ENCODE measurements at regions not wholly inside any gene's neighbourhood (a gene's known extent, or its start where the extent isn't known, plus 50 kb on each side); places are given as distances from the start of the nearest gene placed in this dataset.

- no peaks in the 10 kb centered on the region for H3K9me3 ChIP-seq
- no peaks in the 10 kb centered on the region for H3K27me3 ChIP-seq (replicated peaks in 1 of 7)
- H3K4me3 ChIP-seq, result no peak overlapping the region
- WGBS, 5 donors, result 73 to 83% (median 74%) methylated on average over 2 of the region's 2 CpGs
- intact Hi-C loops (cut with DNase I; ENCODE audit: low total_unique reads), result no loop called here
- DNase-seq, result no peak
- no peak for TF ChIP-seq POLR2A (IDR thresholded peaks at IDR 0.05)
- no peak for TF ChIP-seq CTCF (IDR thresholded peaks at IDR 0.05 in 8 of 11, conservative IDR thresholded peaks at IDR 0.05 in 3 of 11)
- no peaks in the 10 kb centered on the region for H3K4me1 ChIP-seq
- no peak overlapping the region for H3K27ac ChIP-seq
- H3K36me3 ChIP-seq, result no peaks in the 10 kb centered on the region
These were observed 441.1 kb upstream of the TMPO start for GRCh38 chr12:98074286-98074685.

- Histone ChIP-seq H3K36me3 (no peaks in the 10 kb centered on the region), H3K27me3 (replicated peaks in 1 of 7) (no peaks in the 10 kb centered on the region), H3K27ac (no peak overlapping the region), H3K4me3 (no peak overlapping the region), H3K4me1 (no peaks in the 10 kb centered on the region), H3K9me3 (no peaks in the 10 kb centered on the region)
- no peak for TF ChIP-seq POLR2AphosphoS5 (IDR thresholded peaks at IDR 0.05)
- intact Hi-C loops (cut with DNase I; ENCODE audit: low total_unique reads), result no loop called here
- WGBS, 5 donors, result 80 to 85% (median 83%) methylated on average over 5 of the region's 5 CpGs
- DNase-seq, result no peak
These were observed 431.0 kb upstream of the TMPO start for GRCh38 chr12:98084391-98084790.

GRCh38 chr12:98085046-98085755 is 430.2 kb upstream of the TMPO start:
- H3K9me3 ChIP-seq, result no peaks in the 10 kb centered on the region
- intact Hi-C loops (cut with DNase I; ENCODE audit: low total_unique reads), result no loop called here
- no peak for DNase-seq
- no peaks in the 10 kb centered on the region for H3K27me3 ChIP-seq (replicated peaks in 1 of 7)
- no peaks in the 10 kb centered on the region for H3K36me3 ChIP-seq
- no peak overlapping the region for H3K4me3 ChIP-seq
- no peaks in the 10 kb centered on the region for H3K4me1 ChIP-seq
- no peak for TF ChIP-seq CTCF (IDR thresholded peaks at IDR 0.05 in 8 of 11, conservative IDR thresholded peaks at IDR 0.05 in 3 of 11)
- no peak for TF ChIP-seq POLR2A (IDR thresholded peaks at IDR 0.05)
- 24 to 69% (median 49%) methylated on average over 3 of the region's 3 CpGs for WGBS, 5 donors
- no peak overlapping the region for H3K27ac ChIP-seq

- intact Hi-C loops (cut with DNase I; ENCODE audit: low total_unique reads), result no loop called here
- Histone ChIP-seq H3K4me1 (no peaks in the 10 kb centered on the region), H3K36me3 (no peaks in the 10 kb centered on the region), H3K4me3 (no peak overlapping the region), H3K27ac (no peak overlapping the region), H3K9me3 (peaks cover 0 to 9% (median 0%) of the 10 kb centered on the region in 8 donors), H3K27me3 (replicated peaks in 1 of 7) (no peaks in the 10 kb centered on the region)
- DNase-seq, result no peak
- TF ChIP-seq POLR2AphosphoS5 (IDR thresholded peaks at IDR 0.05) (no peak), CTCF (IDR thresholded peaks at IDR 0.05 in 8 of 11, conservative IDR thresholded peaks at IDR 0.05 in 3 of 11) (no peak), POLR2A (IDR thresholded peaks at IDR 0.05) (no peak)
- 42 to 91% (median 83%) methylated on average over 2 of the region's 2 CpGs for WGBS, 5 donors
These were observed 424.7 kb upstream of the TMPO start for GRCh38 chr12:98090731-98091130.

GRCh38 chr12:98096436-98096835 is 419.0 kb upstream of the TMPO start:
- TF ChIP-seq POLR2A (IDR thresholded peaks at IDR 0.05) (no peak), POLR2AphosphoS5 (IDR thresholded peaks at IDR 0.05) (no peak), CTCF (IDR thresholded peaks at IDR 0.05 in 8 of 11, conservative IDR thresholded peaks at IDR 0.05 in 3 of 11) (no peak)
- Histone ChIP-seq H3K9me3 (peaks cover 0 to 16% (median 0%) of the 10 kb centered on the region in 8 donors), H3K4me3 (no peak overlapping the region), H3K4me1 (no peaks in the 10 kb centered on the region), H3K27me3 (replicated peaks in 1 of 7) (no peaks in the 10 kb centered on the region), H3K36me3 (no peaks in the 10 kb centered on the region), H3K27ac (no peak overlapping the region)
- intact Hi-C loops (cut with DNase I; ENCODE audit: low total_unique reads), result no loop called here
- WGBS, 5 donors, result 80 to 92% (median 90%) methylated on average over 2 of the region's 2 CpGs
- DNase-seq, result no peak

Measured in spleen (tissue), 11 donors.